ENCODE measurements at regions not wholly inside any gene's neighbourhood (a gene's known extent, or its start where the extent isn't known, plus 50 kb on each side); places are given as distances from the start of the nearest gene placed in this dataset.

DNA sequence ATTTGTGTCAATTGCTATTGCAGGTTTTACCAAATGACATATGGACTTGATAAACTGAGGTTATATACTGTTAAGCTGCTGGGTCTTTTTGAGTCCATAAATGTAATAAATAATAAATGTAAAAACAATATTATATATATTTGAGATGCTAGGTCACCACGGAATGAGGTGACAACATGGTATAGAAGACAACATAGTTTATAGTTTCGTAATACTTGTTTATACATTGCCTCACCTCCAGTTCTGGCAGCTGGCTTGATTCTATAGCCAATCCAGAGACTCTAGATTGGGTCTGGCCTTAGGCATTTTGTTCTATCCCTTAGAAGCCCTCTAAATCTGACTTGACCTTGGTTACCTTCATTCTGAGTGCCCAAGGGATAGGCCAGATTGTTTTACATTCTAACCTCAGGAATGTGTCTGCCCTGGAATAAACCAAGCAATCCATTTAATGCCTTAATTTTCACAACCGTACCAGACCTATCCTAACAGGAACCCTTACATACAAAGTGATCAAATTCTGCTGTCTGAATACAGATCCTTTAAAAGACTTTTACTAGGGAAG, 61.5 kb upstream of the STXBP5 start:
- no peak for TF ChIP-seq CTCF (IDR thresholded peaks at IDR 0.05 in 8 of 11, conservative IDR thresholded peaks at IDR 0.05 in 3 of 11)
- no peak for TF ChIP-seq POLR2A (IDR thresholded peaks at IDR 0.05)

Measured in spleen (tissue), 7 donors.